Prostate gland (tissue), 2 donors: ENCODE measurements at regions not wholly inside any gene's neighbourhood (a gene's known extent, or its start where the extent isn't known, plus 50 kb on each side); places are given as distances from the start of the nearest gene placed in this dataset.

ENCODE experiments used
- POLR2A ChIP-seq: fragments of 450-650 bp; IDR thresholded peaks from one replicate; pipeline ENCODE4 v1.6.1; 2016; ENCODE audit warnings: antibody characterized with exemption, mild to moderate bottlenecking
- POLR2AphosphoS5 ChIP-seq: sonication (generic); formaldehyde crosslinking; IDR thresholded peaks from one replicate; pipeline ENCODE4 v1.6.1; 2017; ENCODE audit warnings: antibody characterized with exemption
- TF ChIP-seq, protein P1 (sequence below), 4 experiments: fragments of 200-600 bp in 2 of 4; fragments of 450-650 bp in 2 of 4; sonication (generic) in 2 of 4; IDR thresholded peaks; 1 replicate in 3 of 4; 2 replicates in 1 of 4; pipeline ENCODE4 v1.5.1; 2016 to 2019; ENCODE audit warnings: antibody characterized with exemption in 4 of 4, mild to moderate bottlenecking in 2 of 4, moderate library complexity in 2 of 4

DNA sequence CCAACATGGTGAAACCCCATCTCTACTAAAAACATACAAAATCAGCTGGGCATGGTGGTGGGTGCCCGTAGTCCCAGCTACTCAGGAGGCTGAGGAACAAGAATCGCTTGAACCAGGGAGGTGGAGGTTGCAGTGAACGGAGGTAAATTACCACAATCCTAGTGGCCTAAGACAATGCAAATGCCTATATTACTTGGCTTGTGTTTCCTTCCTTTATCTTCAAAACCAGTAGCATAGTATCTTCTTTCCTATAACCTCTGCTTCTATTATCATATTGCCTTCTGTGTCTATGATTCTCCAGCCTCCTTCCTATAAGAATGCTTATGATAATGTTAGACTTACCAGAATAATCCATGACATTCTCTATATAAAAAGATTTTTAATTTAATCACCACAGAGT, 156.2 kb upstream of the RGS18 start:
- TF ChIP-seq, protein P1, sequence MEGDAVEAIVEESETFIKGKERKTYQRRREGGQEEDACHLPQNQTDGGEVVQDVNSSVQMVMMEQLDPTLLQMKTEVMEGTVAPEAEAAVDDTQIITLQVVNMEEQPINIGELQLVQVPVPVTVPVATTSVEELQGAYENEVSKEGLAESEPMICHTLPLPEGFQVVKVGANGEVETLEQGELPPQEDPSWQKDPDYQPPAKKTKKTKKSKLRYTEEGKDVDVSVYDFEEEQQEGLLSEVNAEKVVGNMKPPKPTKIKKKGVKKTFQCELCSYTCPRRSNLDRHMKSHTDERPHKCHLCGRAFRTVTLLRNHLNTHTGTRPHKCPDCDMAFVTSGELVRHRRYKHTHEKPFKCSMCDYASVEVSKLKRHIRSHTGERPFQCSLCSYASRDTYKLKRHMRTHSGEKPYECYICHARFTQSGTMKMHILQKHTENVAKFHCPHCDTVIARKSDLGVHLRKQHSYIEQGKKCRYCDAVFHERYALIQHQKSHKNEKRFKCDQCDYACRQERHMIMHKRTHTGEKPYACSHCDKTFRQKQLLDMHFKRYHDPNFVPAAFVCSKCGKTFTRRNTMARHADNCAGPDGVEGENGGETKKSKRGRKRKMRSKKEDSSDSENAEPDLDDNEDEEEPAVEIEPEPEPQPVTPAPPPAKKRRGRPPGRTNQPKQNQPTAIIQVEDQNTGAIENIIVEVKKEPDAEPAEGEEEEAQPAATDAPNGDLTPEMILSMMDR (IDR thresholded peaks at IDR 0.05), result no peak
- no peak for TF ChIP-seq POLR2AphosphoS5
- TF ChIP-seq POLR2A, result no peak
